ENCODE measurements at regions not wholly inside any gene's neighbourhood (a gene's known extent, or its start where the extent isn't known, plus 50 kb on each side); places are given as distances from the start of the nearest gene placed in this dataset.

GRCh38 chr4:162921178-162921785, 245.4 kb downstream of the NAF1 start:
- TF ChIP-seq CTCF (IDR thresholded peaks at IDR 0.05) (no peak), POLR2A (IDR thresholded peaks at IDR 0.05) (no peak)

All from uterus (tissue), 2 donors.